HL-60 (cell line): ENCODE measurements at regions not wholly inside any gene's neighbourhood (a gene's known extent, or its start where the extent isn't known, plus 50 kb on each side); places are given as distances from the start of the nearest gene placed in this dataset.

ENCODE experiments used
- CTCF ChIP-seq: IDR thresholded peaks from one replicate; pipeline ENCODE4 v1.5.1; 2011; ENCODE audit warnings: low read length, control low read depth, inconsistent platforms; ENCODE audit not compliant: insufficient read depth
- GABPA ChIP-seq: IDR thresholded peaks from 2 replicates; pipeline ENCODE4 v1.6.1; 2012; ENCODE audit warnings: low read depth
- POLR2AphosphoS5 ChIP-seq: IDR thresholded peaks from 2 replicates; pipeline ENCODE4 v1.6.1; 2012; ENCODE audit warnings: low read depth
- REST ChIP-seq: IDR thresholded peaks from 2 replicates; pipeline ENCODE4 v1.6.1; 2012; ENCODE audit warnings: low read depth; ENCODE audit not compliant: insufficient replicate concordance

GRCh38 chr3:196144383-196145105 lies 62.7 kb upstream of the TFRC start:
- TF ChIP-seq GABPA (no peak), CTCF (no peak), REST (no peak), POLR2AphosphoS5 (no peak)
